Cardiac muscle cell (in vitro differentiated cells and primary cell): ENCODE measurements at regions not wholly inside any gene's neighbourhood (a gene's known extent, or its start where the extent isn't known, plus 50 kb on each side); places are given as distances from the start of the nearest gene placed in this dataset.

Source experiments
- DNase-seq, 2 donors: peaks; one replicate each; pipeline versions ENCODE4 v3.0.0 to v3.0.0-alpha.2; 2010 to 2017; ENCODE audit warnings: low read depth in 1 of 2, low spot score in 1 of 2
- H3K27ac ChIP-seq: fragments of 200-600 bp; sonication (generic); 2 replicates; pipeline ENCODE4 v1.5.1; 2016
- H3K27me3 ChIP-seq: fragments of 200-600 bp; sonication (generic); 2 replicates; pipeline ENCODE4 v1.6.0; 2016; ENCODE audit warnings: control low read depth
- H3K36me3 ChIP-seq: fragments of 200-600 bp; sonication (generic); 2 replicates; pipeline ENCODE4 v1.5.1; 2016; ENCODE audit warnings: control low read depth
- H3K4me1 ChIP-seq: fragments of 200-600 bp; sonication (generic); 2 replicates; pipeline ENCODE4 v1.8.1; 2017; ENCODE audit warnings: low read depth, mild to moderate bottlenecking, mixed run types
- H3K4me3 ChIP-seq: fragments of 200-600 bp; sonication (generic); 2 replicates; pipeline ENCODE4 v1.5.1; 2016; ENCODE audit warnings: mild to moderate bottlenecking
- H3K9me3 ChIP-seq: fragments of 200-600 bp; sonication (generic); 2 replicates; pipeline ENCODE4 v1.5.1; 2017; ENCODE audit warnings: low read depth, mild to moderate bottlenecking, control low read depth
- TF ChIP-seq, protein P1 (sequence below): IDR thresholded peaks from 2 replicates; pipeline ENCODE4 v1.5.1; 2012; ENCODE audit warnings: low read depth, mild to moderate bottlenecking, low read length

DNA sequence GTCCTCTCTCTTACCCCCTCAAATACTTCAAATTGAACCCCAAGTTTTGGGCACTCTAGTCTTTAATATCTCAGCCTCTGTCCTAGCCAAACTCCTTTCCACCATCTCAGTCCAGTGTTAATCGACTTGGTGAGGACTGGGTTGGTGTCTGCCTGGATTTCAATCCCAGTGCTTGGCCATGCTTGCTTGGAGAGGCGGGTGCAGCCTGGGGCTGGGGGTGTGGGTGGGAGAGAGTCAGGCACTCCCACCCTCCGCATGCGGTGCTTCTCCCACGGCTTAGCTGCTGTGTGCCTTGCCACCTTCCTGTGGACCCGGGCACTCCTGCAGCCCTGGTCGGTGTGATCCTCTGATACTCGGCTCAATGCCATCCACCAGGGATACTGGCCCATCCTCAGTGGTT lies 220.8 kb upstream of the HDAC4 start:
- H3K36me3 ChIP-seq: no peaks in the 10 kb centered on the region
- no peak for DNase-seq
- no peaks in the 10 kb centered on the region for H3K4me1 ChIP-seq
- H3K4me3 ChIP-seq: no peak overlapping the region
- TF ChIP-seq, protein P1, sequence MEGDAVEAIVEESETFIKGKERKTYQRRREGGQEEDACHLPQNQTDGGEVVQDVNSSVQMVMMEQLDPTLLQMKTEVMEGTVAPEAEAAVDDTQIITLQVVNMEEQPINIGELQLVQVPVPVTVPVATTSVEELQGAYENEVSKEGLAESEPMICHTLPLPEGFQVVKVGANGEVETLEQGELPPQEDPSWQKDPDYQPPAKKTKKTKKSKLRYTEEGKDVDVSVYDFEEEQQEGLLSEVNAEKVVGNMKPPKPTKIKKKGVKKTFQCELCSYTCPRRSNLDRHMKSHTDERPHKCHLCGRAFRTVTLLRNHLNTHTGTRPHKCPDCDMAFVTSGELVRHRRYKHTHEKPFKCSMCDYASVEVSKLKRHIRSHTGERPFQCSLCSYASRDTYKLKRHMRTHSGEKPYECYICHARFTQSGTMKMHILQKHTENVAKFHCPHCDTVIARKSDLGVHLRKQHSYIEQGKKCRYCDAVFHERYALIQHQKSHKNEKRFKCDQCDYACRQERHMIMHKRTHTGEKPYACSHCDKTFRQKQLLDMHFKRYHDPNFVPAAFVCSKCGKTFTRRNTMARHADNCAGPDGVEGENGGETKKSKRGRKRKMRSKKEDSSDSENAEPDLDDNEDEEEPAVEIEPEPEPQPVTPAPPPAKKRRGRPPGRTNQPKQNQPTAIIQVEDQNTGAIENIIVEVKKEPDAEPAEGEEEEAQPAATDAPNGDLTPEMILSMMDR: no peak
- no peaks in the 10 kb centered on the region for H3K27me3 ChIP-seq
- no peak overlapping the region for H3K27ac ChIP-seq
- no peaks in the 10 kb centered on the region for H3K9me3 ChIP-seq

DNA sequence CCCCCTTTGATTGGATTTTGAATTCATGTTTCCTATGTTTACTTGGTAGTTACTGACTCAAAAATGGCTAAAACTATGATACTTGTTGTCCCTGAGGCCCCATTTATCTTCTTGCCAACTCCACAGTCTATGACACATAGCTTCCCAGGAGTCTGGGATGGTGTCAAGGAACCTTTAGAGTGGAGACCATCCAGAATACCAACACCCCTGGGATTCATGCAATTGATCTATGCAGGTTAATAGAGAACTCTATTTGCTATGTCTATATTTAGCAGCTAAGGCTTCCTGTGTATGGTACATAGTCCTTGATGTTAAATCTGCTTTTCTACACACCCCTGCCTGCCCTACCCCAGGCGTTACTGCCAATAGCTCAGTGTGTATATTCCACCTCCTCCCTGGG lies 218.5 kb upstream of the HDAC4 start:
- H3K4me3 ChIP-seq: no peak overlapping the region
- no peak for DNase-seq
- H3K4me1 ChIP-seq: no peaks in the 10 kb centered on the region
- no peaks in the 10 kb centered on the region for H3K27me3 ChIP-seq
- peaks cover 4% of the 10 kb centered on the region for H3K9me3 ChIP-seq
- no peak overlapping the region for H3K27ac ChIP-seq
- no peaks in the 10 kb centered on the region for H3K36me3 ChIP-seq
- TF ChIP-seq, protein P1: no peak

DNA sequence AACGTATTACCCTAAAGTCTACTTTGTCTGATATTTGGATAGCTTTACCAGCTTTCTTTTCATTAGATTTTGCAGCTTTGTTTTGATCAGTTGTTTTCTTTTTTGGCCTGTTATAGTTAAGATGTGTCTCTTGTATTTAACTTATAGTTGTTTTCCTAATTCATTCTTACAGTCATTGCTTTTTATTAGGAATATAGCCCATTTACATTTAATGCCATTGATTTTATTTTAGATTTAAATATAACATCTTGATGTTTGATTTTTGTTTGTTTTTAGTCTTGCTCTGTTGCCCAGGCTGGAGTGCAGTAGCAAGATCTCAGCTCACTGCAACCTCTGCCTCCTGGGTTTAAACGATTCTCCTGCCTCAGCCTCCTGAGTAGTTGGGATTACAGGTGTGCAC lies 215.9 kb upstream of the HDAC4 start:
- no peak overlapping the region for H3K4me3 ChIP-seq
- H3K9me3 ChIP-seq: peaks cover 4% of the 10 kb centered on the region
- no peak for DNase-seq
- TF ChIP-seq, protein P1: no peak
- no peaks in the 10 kb centered on the region for H3K27me3 ChIP-seq
- H3K36me3 ChIP-seq: no peaks in the 10 kb centered on the region
- no peak overlapping the region for H3K27ac ChIP-seq
- no peaks in the 10 kb centered on the region for H3K4me1 ChIP-seq

DNA sequence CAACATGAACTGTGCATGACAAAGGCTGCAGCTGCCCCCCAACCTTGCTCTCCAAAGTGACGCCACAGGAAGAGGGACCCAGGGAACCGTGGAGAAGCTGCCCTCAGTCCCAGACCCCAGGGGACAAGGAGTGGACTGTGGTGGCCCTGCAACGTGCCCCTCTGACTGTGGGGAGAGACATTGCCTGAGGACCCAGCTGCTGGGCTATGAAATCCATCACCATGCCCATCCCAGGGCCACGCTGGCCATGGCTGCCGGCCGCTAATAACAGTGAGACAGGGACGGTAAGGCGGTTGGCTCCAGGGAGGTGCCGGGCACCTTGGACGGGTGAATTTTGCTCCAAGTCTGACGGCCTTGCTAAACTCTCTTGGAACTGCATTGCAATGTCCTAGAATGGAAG lies 211.3 kb upstream of the HDAC4 start:
- TF ChIP-seq, protein P1: no peak
- no peak for DNase-seq
- Histone ChIP-seq H3K36me3 (no peaks in the 10 kb centered on the region), H3K27me3 (no peaks in the 10 kb centered on the region), H3K4me3 (no peak overlapping the region), H3K9me3 (peaks cover 4% of the 10 kb centered on the region), H3K27ac (no peak overlapping the region), H3K4me1 (no peaks in the 10 kb centered on the region)

DNA sequence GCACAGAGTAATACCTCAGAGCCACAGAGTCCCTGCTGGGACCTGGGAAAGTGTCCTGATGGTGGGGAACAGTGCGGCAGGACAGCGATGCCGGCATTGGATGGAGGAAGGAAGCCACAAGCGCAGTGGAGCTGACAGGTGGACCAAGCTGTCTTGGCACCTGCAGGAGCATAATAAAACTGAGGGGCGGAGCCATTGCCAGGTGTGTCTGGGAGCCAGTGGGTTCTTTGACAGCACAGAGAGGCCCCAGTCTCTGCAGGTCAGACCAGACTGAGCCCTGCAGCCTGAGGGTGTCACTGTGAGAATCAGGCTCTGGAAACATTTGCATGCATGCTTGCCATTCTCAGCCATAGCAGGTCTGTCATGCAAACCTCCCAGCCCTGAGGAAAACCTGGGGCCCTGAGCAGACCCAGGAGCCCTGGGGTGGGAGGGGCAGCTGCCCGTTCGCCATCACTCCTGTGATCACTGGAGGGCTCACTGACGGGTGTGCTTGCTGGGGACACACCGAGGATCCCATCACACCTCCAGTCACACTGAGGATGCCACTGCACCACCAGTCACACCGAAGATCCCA lies 210.5 kb upstream of the HDAC4 start:
- H3K27ac ChIP-seq: no peak overlapping the region
- H3K4me3 ChIP-seq: no peak overlapping the region
- H3K9me3 ChIP-seq: peaks cover 4% of the 10 kb centered on the region
- TF ChIP-seq, protein P1: no peak
- no peaks in the 10 kb centered on the region for H3K27me3 ChIP-seq
- H3K36me3 ChIP-seq: no peaks in the 10 kb centered on the region
- no peaks in the 10 kb centered on the region for H3K4me1 ChIP-seq
- no peak for DNase-seq
